Loucy (cell line): ENCODE measurements at regions not wholly inside any gene's neighbourhood (a gene's known extent, or its start where the extent isn't known, plus 50 kb on each side); places are given as distances from the start of the nearest gene placed in this dataset.

Experiments
- H2AFZ ChIP-seq: fragments of 200-600 bp; sonication (generic); 2 replicates; pipeline ENCODE4 v1.6.0; 2016; ENCODE audit warnings: antibody characterized with exemption, mild to moderate bottlenecking, low read length, moderate library complexity
- H3F3A ChIP-seq: fragments of 200-600 bp; 2 replicates; pipeline ENCODE4 v1.6.0; 2016; ENCODE audit warnings: antibody characterized with exemption, low read depth, mild to moderate bottlenecking
- H3K27me3 ChIP-seq: fragments of 200-600 bp; sonication (generic); 2 replicates; pipeline ENCODE4 v1.6.1; 2014; ENCODE audit warnings: low read length, mild to moderate bottlenecking; ENCODE audit not compliant: insufficient read depth, poor library complexity, severe bottlenecking
- H3K36me3 ChIP-seq: fragments of 200-600 bp; sonication (generic); 2 replicates; pipeline ENCODE4 v1.6.1; 2016; ENCODE audit warnings: low read length; ENCODE audit not compliant: insufficient read depth
- H3K4me1 ChIP-seq: fragments of 200-600 bp; sonication (generic); 2 replicates; pipeline ENCODE4 v1.5.1; 2014; ENCODE audit warnings: low read length, mild to moderate bottlenecking; ENCODE audit not compliant: insufficient read depth, poor library complexity, severe bottlenecking
- H3K4me2 ChIP-seq: fragments of 200-600 bp; sonication (generic); 2 replicates; pipeline ENCODE4 v1.6.0; 2014; ENCODE audit warnings: antibody characterized with exemption, low read length, low read depth, mild to moderate bottlenecking; ENCODE audit not compliant: poor library complexity, severe bottlenecking
- H3K4me3 ChIP-seq: fragments of 200-600 bp; sonication (generic); 2 replicates; pipeline ENCODE4 v1.5.1; 2014; ENCODE audit warnings: low read length, mild to moderate bottlenecking, mixed read lengths; ENCODE audit not compliant: poor library complexity, severe bottlenecking
- H3K79me2 ChIP-seq: fragments of 200-600 bp; sonication (generic); 2 replicates; pipeline ENCODE4 v1.6.1; 2014; ENCODE audit warnings: low read length; ENCODE audit not compliant: insufficient read depth
- H3K9ac ChIP-seq: fragments of 200-600 bp; sonication (generic); 2 replicates; pipeline ENCODE4 v1.6.0; 2014; ENCODE audit warnings: mild to moderate bottlenecking, low read depth, low read length, moderate library complexity; ENCODE audit not compliant: poor library complexity, severe bottlenecking
- H3K9me2 ChIP-seq: fragments of 200-600 bp; sonication (generic); replicated peaks from 2 replicates; pipeline ENCODE4 v1.6.1; 2016; ENCODE audit warnings: low read depth, low read length, mixed read lengths
- H3K9me3 ChIP-seq: fragments of 200-600 bp; sonication (generic); 2 replicates; pipeline ENCODE4 v1.6.1; 2014; ENCODE audit warnings: mild to moderate bottlenecking, antibody characterized with exemption, low read length, low read depth; ENCODE audit not compliant: insufficient read depth
- H4K20me1 ChIP-seq: fragments of 200-600 bp; sonication (generic); 2 replicates; pipeline ENCODE4 v1.6.0; 2014; ENCODE audit warnings: antibody characterized with exemption, low read length, mild to moderate bottlenecking; ENCODE audit not compliant: insufficient read depth, poor library complexity, severe bottlenecking
- CTCF ChIP-seq: fragments of 200-600 bp; sonication (generic); conservative IDR thresholded peaks from 2 replicates; pipeline ENCODE4 v1.5.1; 2014; ENCODE audit warnings: mild to moderate bottlenecking, antibody characterized with exemption, low read length
- EZH2phosphoT487 ChIP-seq: fragments of 200-600 bp; IDR thresholded peaks from 2 replicates; pipeline ENCODE4 v1.6.1; 2018; ENCODE audit warnings: antibody characterized with exemption, mild to moderate bottlenecking, moderate library complexity, borderline replicate concordance

DNA sequence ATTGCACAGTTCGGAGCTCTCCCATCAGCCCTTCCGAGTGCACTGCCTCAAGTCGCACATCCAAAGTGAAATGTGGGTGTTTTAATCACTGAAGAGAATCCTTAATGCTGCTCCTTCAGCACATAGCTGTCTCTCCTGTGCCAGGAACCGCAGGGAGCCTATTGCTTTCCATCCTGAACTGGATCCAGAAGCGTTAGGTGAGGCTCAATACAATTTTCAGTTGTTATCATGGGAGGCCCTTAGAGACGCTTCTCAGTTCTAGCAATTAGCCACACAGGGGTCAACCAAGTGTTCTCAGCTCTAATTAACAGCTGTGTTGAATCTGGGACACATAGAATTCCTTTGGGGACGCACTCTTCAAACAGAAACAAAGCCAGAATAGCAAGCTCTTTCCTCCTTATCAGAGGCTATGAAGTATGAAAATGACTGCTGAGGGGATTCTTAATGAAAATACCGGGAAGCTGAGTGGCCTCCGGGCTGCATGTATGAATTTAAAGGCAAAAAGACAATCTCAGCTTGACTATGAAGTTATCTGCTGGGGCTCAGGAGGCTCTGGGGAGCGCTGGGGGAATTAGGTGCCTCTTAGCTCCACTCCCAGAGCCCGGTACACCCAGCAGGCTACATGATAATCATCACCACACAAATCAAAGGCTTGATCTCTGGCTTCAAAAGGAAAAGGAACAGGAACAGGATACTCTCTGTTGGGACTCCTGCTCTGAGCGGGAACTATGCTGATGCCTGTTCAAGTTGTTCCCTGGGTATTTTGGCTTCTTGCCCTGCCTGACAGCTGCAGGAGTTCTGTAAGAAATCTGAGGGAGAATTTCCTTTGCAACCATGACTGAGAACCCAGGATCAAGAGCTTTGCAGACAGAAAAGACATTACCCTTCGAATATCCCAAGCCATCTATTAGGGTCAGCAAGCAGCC is 55.4 kb upstream of the NCOA1 start:
- Histone ChIP-seq H4K20me1 (no peaks in the 10 kb centered on the region), H3K9me2 (no peaks in the 10 kb centered on the region), H3K4me1 (peaks cover 9% of the 10 kb centered on the region), H3K79me2 (no peaks in the 10 kb centered on the region), H3K36me3 (no peaks in the 10 kb centered on the region), H3K4me3 (no peak overlapping the region), H2AFZ (no peak overlapping the region), H3K4me2 (no peak overlapping the region), H3K9me3 (no peaks in the 10 kb centered on the region), H3K9ac (no peak overlapping the region), H3F3A (no peaks in the 10 kb centered on the region; the same call in 1 of the 2 replicates), H3K27me3 (no peaks in the 10 kb centered on the region)
- no peak for TF ChIP-seq EZH2phosphoT487

- Histone ChIP-seq H3K36me3 (no peaks in the 10 kb centered on the region), H3K4me2 (no peak overlapping the region), H3F3A (no peaks in the 10 kb centered on the region), H4K20me1 (no peaks in the 10 kb centered on the region), H3K9me3 (no peaks in the 10 kb centered on the region), H3K27me3 (no peaks in the 10 kb centered on the region), H2AFZ (no peak overlapping the region), H3K9ac (no peak overlapping the region), H3K79me2 (no peaks in the 10 kb centered on the region), H3K4me1 (no peaks in the 10 kb centered on the region), H3K9me2 (no peaks in the 10 kb centered on the region), H3K4me3 (no peak overlapping the region)
- TF ChIP-seq EZH2phosphoT487 (no peak), CTCF (no peak)
Measured at GRCh38 chr2:24434541-24434940, 56.5 kb upstream of the NCOA1 start.

DNA sequence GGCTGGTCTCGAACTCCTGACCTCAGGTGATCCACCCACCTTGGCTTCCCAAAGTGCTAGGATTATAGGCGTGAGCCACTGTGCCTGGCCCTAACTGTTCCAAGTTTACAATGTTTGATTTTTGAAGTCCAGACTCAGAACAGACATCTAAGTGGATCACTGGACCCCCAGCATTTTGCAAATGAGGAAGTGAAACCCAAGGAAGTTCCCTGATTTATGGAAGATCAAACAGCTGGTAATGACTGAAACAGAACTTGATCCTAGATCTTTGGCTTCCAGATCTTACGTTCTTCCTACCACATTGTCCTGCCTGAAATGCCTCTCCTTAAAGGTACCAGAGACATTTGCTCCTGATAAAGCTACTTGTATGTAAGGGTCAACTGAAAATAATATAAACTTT is 58.3 kb upstream of the NCOA1 start:
- H3K4me3 ChIP-seq = no peak overlapping the region
- H3K27me3 ChIP-seq = no peaks in the 10 kb centered on the region
- no peak overlapping the region for H3K4me2 ChIP-seq
- no peaks in the 10 kb centered on the region for H3F3A ChIP-seq
- H3K36me3 ChIP-seq = no peaks in the 10 kb centered on the region
- H3K4me1 ChIP-seq = no peaks in the 10 kb centered on the region
- TF ChIP-seq CTCF = no peak
- TF ChIP-seq EZH2phosphoT487 = no peak
- H3K9me2 ChIP-seq = no peaks in the 10 kb centered on the region
- no peaks in the 10 kb centered on the region for H3K9me3 ChIP-seq
- H4K20me1 ChIP-seq = no peaks in the 10 kb centered on the region
- H3K79me2 ChIP-seq = no peaks in the 10 kb centered on the region
- no peak overlapping the region for H2AFZ ChIP-seq
- H3K9ac ChIP-seq = no peak overlapping the region
